HEK293T (cell line): ENCODE measurements at regions not wholly inside any gene's neighbourhood (a gene's known extent, or its start where the extent isn't known, plus 50 kb on each side); places are given as distances from the start of the nearest gene placed in this dataset.

Experiments
- BHLHE40 ChIP-seq: fragments of 450-650 bp; IDR thresholded peaks from 2 replicates; pipeline ENCODE4 v1.6.1; 2016; ENCODE audit warnings: mild to moderate bottlenecking, moderate library complexity, borderline replicate concordance
- ELF4 ChIP-seq: fragments of 450-650 bp; IDR thresholded peaks from 2 replicates; pipeline ENCODE4 v1.6.1; 2017; ENCODE audit warnings: antibody characterized with exemption
- FOXK2 ChIP-seq: fragments of 450-650 bp; IDR thresholded peaks from 2 replicates; pipeline ENCODE4 v1.6.1; 2016; ENCODE audit warnings: mild to moderate bottlenecking
- FOXM1 ChIP-seq: fragments of 450-650 bp; IDR thresholded peaks from 2 replicates; pipeline ENCODE4 v1.6.1; 2017; ENCODE audit warnings: mild to moderate bottlenecking, borderline replicate concordance
- HDGF ChIP-seq: fragments of 450-650 bp; IDR thresholded peaks from 2 replicates; pipeline ENCODE4 v1.6.1; 2017; ENCODE audit warnings: antibody characterized with exemption, borderline replicate concordance
- NFRKB ChIP-seq: fragments of 450-650 bp; IDR thresholded peaks from 2 replicates; pipeline ENCODE4 v1.6.1; 2016; ENCODE audit warnings: mild to moderate bottlenecking, moderate library complexity
- PKNOX1 ChIP-seq: fragments of 450-650 bp; IDR thresholded peaks from 2 replicates; pipeline ENCODE4 v1.6.1; 2016
- SP1 ChIP-seq: fragments of 450-650 bp; IDR thresholded peaks from 2 replicates; pipeline ENCODE4 v1.6.1; 2017
- SUZ12 ChIP-seq: fragments of 450-650 bp; IDR thresholded peaks from 2 replicates; pipeline ENCODE4 v1.6.1; 2016; ENCODE audit warnings: mild to moderate bottlenecking
- ZNF384 ChIP-seq: fragments of 450-650 bp; IDR thresholded peaks from 2 replicates; pipeline ENCODE4 v1.6.1; 2016

GRCh38 chr17:53649201-53649600 lies 173.5 kb upstream of the KIF2B start:
- TF ChIP-seq ZNF384 (no peak), BHLHE40 (no peak), ELF4 (no peak), SP1 (no peak), NFRKB (no peak), PKNOX1 (no peak), FOXK2 (no peak), SUZ12 (no peak), FOXM1 (no peak), HDGF (no peak)
